Heart right ventricle (tissue), 16 donors: ENCODE measurements at regions not wholly inside any gene's neighbourhood (a gene's known extent, or its start where the extent isn't known, plus 50 kb on each side); places are given as distances from the start of the nearest gene placed in this dataset.

Experiments
- ATAC-seq, 8 donors: fragments of 200-7000 bp; cut with Tn5 transposase; one replicate each; pipeline ENCODE4 v1.9.1; 2020; ENCODE audit warnings: mild to moderate bottlenecking in 8 of 8, moderate library complexity in 8 of 8, moderate number of reproducible peaks in 1 of 8
- DNase-seq, 2 donors: peaks; one replicate each; pipeline ENCODE4 v3.0.0-alpha.2; 2020
- H3K27ac ChIP-seq, 10 donors: fragments of 200-600 bp; sonication (generic) in 2 of 10; one replicate each; pipeline versions ENCODE4 v1.5.0 to v1.8.0; 2020 to 2022; ENCODE audit warnings: mild to moderate bottlenecking in 3 of 10
- H3K27me3 ChIP-seq, 7 donors: fragments of 200-600 bp; one replicate each; pipeline ENCODE4 v1.8.0; 2021 to 2022; ENCODE audit warnings: mild to moderate bottlenecking in 2 of 7
- H3K36me3 ChIP-seq, 9 donors: fragments of 200-600 bp; sonication (generic) in 1 of 9; one replicate each; pipeline versions ENCODE4 v1.5.0 to v1.8.0; 2020 to 2022; ENCODE audit warnings: mild to moderate bottlenecking in 2 of 9
- H3K4me1 ChIP-seq, 9 donors: fragments of 200-600 bp; sonication (generic) in 1 of 9; one replicate each; pipeline versions ENCODE4 v1.5.0 to v1.8.0; 2020 to 2022; ENCODE audit warnings: mild to moderate bottlenecking in 4 of 9
- H3K4me3 ChIP-seq, 10 donors: fragments of 200-600 bp; sonication (generic) in 2 of 10; one replicate each; pipeline versions ENCODE4 v1.5.0 to v1.8.0; 2020 to 2022; ENCODE audit warnings: mild to moderate bottlenecking in 7 of 10, moderate library complexity in 2 of 10
- H3K9me3 ChIP-seq, 11 donors: fragments of 200-600 bp in 10 of 11; sonication (generic) in 2 of 11; one replicate each; pipeline versions ENCODE4 v1.5.0 to v1.8.0; 2013 to 2022; ENCODE audit warnings: mild to moderate bottlenecking in 2 of 11, control low read depth in 1 of 11, moderate library complexity in 1 of 11
- WGBS, 2 donors: extraction: QIAGEN DNeasy Blood & Tissue Kit; methylation state at CpG; one replicate each; pipeline ENCODE4 v1.1.7; 2013; ENCODE audit warnings: inconsistent platforms in 1 of 2; 5-methylcytosine and 5-hydroxymethylcytosine counted together
- intact Hi-C, 10 donors: fragments of 100-400 bp; cut with DNase I; formaldehyde crosslinking; loops; one replicate each; pipeline versions ENCODE4 v1.11.1 to v1.14.2; 2022
- TF ChIP-seq, protein P1 (sequence below), 9 donors: fragments of 200-600 bp; sonication (generic) in 2 of 9; IDR thresholded peaks; one replicate each; pipeline versions ENCODE4 v1.5.0 to v1.8.0; 2021 to 2022; ENCODE audit warnings: antibody characterized with exemption in 9 of 9, mild to moderate bottlenecking in 5 of 9, moderate library complexity in 1 of 9
- donor health status: Arrhythmogenic right ventricular cardiomyopathy.
- donor health status: ischemic (EF 13 %, LVEDD 7.1; RV severe dilation, severe dysfunction).
- donor health status: healthy with polysubstance abuse.
- donor health status: DM: no; HTN: yes; CAD: no.
- donor health status: DM: no; HTN: no; CAD: no.
- donor health status: ischemic (EF 25% LVEDD 6.9; RV normal size, moderate dysfunction).
- donor health status: ischemic (EF 25% LVEDD 5.7; RV mildly dilated, moderate dysfunction).
- donor health status: healthy.
- donor health status: DM: yes; HTN: yes; CAD: no.
- donor health status: Ischemic cardiomyopathy.
- donor health status: ischemic (EF 35%, LVEDD 5.7; RV mildly dilated, moderate dysfunction).
- donor health status: nonischemic (EF 11% LVEDD 7.7; RV severe dilation, severe dysfunction).
- donor health status: DM: yes; HTN: yes; CAD: no.
- donor health status: PGD.
- donor health status: ischemic (EF 29% LVEDD 5.4; RV normal size, mild dysfunction).
- donor health status: nonischemic (EF 23%, LVEDD 6.1; RV moderate dilation, normal function).

DNA sequence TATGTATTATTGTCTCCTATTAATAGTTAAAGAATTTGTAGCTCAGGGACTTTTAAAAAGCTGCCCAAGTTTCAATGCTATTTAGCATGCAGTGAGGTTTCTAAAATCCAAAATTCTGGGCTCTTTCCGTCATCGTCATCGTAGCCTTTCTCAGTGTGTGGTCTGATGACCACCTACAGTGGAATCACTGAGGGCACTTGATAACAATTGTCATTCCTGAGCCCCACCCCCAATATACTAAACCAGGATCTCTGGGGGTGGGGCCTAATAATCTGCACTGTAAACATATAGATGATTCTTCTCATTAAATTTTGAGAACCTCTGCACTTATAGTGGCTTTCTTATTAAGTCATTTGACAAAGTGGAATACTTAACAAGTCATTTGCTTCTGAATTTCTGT lies 674.8 kb downstream of the PLPP3 start:
- H3K27me3 ChIP-seq = no peaks in the 10 kb centered on the region
- peaks cover 0 to 13% (median 0%) of the 10 kb centered on the region in 11 donors for H3K9me3 ChIP-seq
- 94 to 98% methylated on average over 3 of the region's 3 CpGs for WGBS, 2 donors
- TF ChIP-seq, protein P1, sequence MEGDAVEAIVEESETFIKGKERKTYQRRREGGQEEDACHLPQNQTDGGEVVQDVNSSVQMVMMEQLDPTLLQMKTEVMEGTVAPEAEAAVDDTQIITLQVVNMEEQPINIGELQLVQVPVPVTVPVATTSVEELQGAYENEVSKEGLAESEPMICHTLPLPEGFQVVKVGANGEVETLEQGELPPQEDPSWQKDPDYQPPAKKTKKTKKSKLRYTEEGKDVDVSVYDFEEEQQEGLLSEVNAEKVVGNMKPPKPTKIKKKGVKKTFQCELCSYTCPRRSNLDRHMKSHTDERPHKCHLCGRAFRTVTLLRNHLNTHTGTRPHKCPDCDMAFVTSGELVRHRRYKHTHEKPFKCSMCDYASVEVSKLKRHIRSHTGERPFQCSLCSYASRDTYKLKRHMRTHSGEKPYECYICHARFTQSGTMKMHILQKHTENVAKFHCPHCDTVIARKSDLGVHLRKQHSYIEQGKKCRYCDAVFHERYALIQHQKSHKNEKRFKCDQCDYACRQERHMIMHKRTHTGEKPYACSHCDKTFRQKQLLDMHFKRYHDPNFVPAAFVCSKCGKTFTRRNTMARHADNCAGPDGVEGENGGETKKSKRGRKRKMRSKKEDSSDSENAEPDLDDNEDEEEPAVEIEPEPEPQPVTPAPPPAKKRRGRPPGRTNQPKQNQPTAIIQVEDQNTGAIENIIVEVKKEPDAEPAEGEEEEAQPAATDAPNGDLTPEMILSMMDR (IDR thresholded peaks at IDR 0.05) = no peak
- H3K36me3 ChIP-seq = no peaks in the 10 kb centered on the region
- no peaks in the 10 kb centered on the region for H3K4me1 ChIP-seq
- ATAC-seq (no peak), DNase-seq (no peak)
- H3K4me3 ChIP-seq = no peak overlapping the region
- intact Hi-C loops = no loop called here
- no peak overlapping the region for H3K27ac ChIP-seq

GRCh38 chr1:55898181-55898580 lies 681.2 kb downstream of the PLPP3 start:
- Histone ChIP-seq H3K4me3 (no peak overlapping the region), H3K27ac (no peak overlapping the region), H3K27me3 (no peaks in the 10 kb centered on the region), H3K36me3 (no peaks in the 10 kb centered on the region), H3K4me1 (peaks cover 0 to 3% (median 0%) of the 10 kb centered on the region in 9 donors), H3K9me3 (peaks cover 0 to 36% (median 4%) of the 10 kb centered on the region in 11 donors)
- 98 to 100% methylated on average over 1 of the region's 1 CpG for WGBS, 2 donors
- DNase-seq (no peak), ATAC-seq (no peak)
- intact Hi-C loops = loop anchor here in 1 of 10 donors (10.0 kb wide), 1 partner anchor 523 kb away; no protein-coding TSS in a partner anchor
- TF ChIP-seq, protein P1 (IDR thresholded peaks at IDR 0.05) = no peak

- Histone ChIP-seq H3K9me3 (peaks cover 0 to 48% (median 7%) of the 10 kb centered on the region in 11 donors), H3K36me3 (no peaks in the 10 kb centered on the region), H3K4me3 (no peak overlapping the region), H3K27me3 (no peaks in the 10 kb centered on the region), H3K27ac (no peak overlapping the region), H3K4me1 (peaks cover 0 to 3% (median 0%) of the 10 kb centered on the region in 9 donors)
- no peak for DNase-seq
- no peak for ATAC-seq
- intact Hi-C loops = loop anchor here in 1 of 10 donors (10.0 kb wide), 1 partner anchor 521 kb away; no protein-coding TSS in a partner anchor
- 93 to 97% methylated on average over 5 of the region's 5 CpGs for WGBS, 2 donors
- TF ChIP-seq, protein P1 (IDR thresholded peaks at IDR 0.05) = no peak
These were observed 681.0 kb upstream of the USP24 start for GRCh38 chr1:55896210-55896609.

DNA sequence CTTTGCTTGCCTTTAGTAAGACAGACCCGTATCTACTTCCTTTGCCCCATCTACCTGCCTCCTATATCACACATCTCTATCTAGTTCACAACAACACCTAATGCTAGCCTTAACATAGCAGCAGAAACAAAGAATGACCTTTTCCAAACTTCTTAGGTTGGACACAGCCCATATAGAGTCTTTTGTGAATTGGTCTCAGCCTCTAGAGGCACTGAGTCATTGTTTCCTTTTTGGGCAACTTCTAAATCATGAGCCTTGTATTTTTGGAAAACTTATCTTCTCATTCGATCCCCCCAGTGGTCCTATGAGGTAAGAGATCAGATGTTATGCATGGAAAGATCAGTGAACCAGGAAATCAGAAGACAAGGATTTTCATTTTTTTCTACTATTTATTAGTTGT lies 679.4 kb upstream of the USP24 start:
- H3K9me3 ChIP-seq = peaks cover 0 to 40% (median 7%) of the 10 kb centered on the region in 11 donors
- H3K36me3 ChIP-seq = no peaks in the 10 kb centered on the region
- TF ChIP-seq, protein P1 (IDR thresholded peaks at IDR 0.05) = no peak
- H3K4me1 ChIP-seq = peaks cover 0 to 3% (median 0%) of the 10 kb centered on the region in 9 donors
- H3K27ac ChIP-seq = no peak overlapping the region
- no peaks in the 10 kb centered on the region for H3K27me3 ChIP-seq
- DNase-seq = no peak
- 55 to 65% methylated on average over 2 of the region's 2 CpGs for WGBS, 2 donors
- intact Hi-C loops = loop anchor here in 1 of 10 donors (10.0 kb wide), 1 partner anchor 520 kb away; no protein-coding TSS in a partner anchor
- H3K4me3 ChIP-seq = no peak overlapping the region
- ATAC-seq = no peak
